Cardiac muscle cell (in vitro differentiated cells and primary cell): ENCODE measurements at regions not wholly inside any gene's neighbourhood (a gene's known extent, or its start where the extent isn't known, plus 50 kb on each side); places are given as distances from the start of the nearest gene placed in this dataset.
A peak's percentile ranks its signal among the peaks of the same experiment; 100 is the strongest.

Experiments used
- DNase-seq, 2 donors: peaks; one replicate each; pipeline versions ENCODE4 v3.0.0 to v3.0.0-alpha.2; 2010 to 2017; ENCODE audit warnings: low read depth in 1 of 2, low spot score in 1 of 2
- H3K27ac ChIP-seq: fragments of 200-600 bp; sonication (generic); 2 replicates; pipeline ENCODE4 v1.5.1; 2016
- H3K27me3 ChIP-seq: fragments of 200-600 bp; sonication (generic); 2 replicates; pipeline ENCODE4 v1.6.0; 2016; ENCODE audit warnings: control low read depth
- H3K36me3 ChIP-seq: fragments of 200-600 bp; sonication (generic); 2 replicates; pipeline ENCODE4 v1.5.1; 2016; ENCODE audit warnings: control low read depth
- H3K4me1 ChIP-seq: fragments of 200-600 bp; sonication (generic); 2 replicates; pipeline ENCODE4 v1.8.1; 2017; ENCODE audit warnings: low read depth, mild to moderate bottlenecking, mixed run types
- H3K4me3 ChIP-seq: fragments of 200-600 bp; sonication (generic); 2 replicates; pipeline ENCODE4 v1.5.1; 2016; ENCODE audit warnings: mild to moderate bottlenecking
- H3K9me3 ChIP-seq: fragments of 200-600 bp; sonication (generic); 2 replicates; pipeline ENCODE4 v1.5.1; 2017; ENCODE audit warnings: low read depth, mild to moderate bottlenecking, control low read depth
- CTCF ChIP-seq: IDR thresholded peaks from 2 replicates; pipeline ENCODE4 v1.5.1; 2012; ENCODE audit warnings: low read depth, mild to moderate bottlenecking, low read length

GRCh38 chr20:57829336-57829735 is 119.5 kb upstream of the PMEPA1 start:
- no peak for DNase-seq
- peaks cover 4% of the 10 kb centered on the region for H3K27me3 ChIP-seq
- no peak for TF ChIP-seq CTCF
- no peak overlapping the region for H3K27ac ChIP-seq
- H3K4me1 ChIP-seq = peaks cover 7% of the 10 kb centered on the region
- H3K9me3 ChIP-seq = no peaks in the 10 kb centered on the region
- H3K4me3 ChIP-seq = no peak overlapping the region
- no peaks in the 10 kb centered on the region for H3K36me3 ChIP-seq

DNA sequence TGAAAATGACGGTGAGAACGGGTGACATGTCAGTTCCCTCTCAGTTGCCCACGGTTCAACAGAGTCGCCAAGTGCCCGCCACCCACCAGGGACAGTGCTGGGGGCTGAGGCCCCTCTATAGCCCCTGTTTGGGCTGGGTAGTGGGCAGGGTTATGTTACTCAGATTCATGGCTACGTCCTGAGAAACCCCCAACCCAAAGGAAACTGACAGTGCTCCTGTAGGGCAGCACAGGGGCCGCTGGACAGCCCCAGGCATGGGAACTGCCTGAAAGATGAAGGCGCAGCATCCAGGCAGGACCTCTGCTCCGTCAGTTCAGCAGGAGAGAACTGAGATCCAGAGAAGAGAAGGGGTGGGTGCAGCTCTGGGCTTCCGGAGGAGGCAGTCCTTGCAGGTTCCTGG is 118.9 kb upstream of the PMEPA1 start:
- Histone ChIP-seq H3K9me3 (no peaks in the 10 kb centered on the region), H3K36me3 (no peaks in the 10 kb centered on the region), H3K27me3 (peaks cover 4% of the 10 kb centered on the region), H3K4me3 (no peak overlapping the region), H3K4me1 (peaks cover 7% of the 10 kb centered on the region), H3K27ac (no peak overlapping the region)
- no peak for TF ChIP-seq CTCF
- no peak for DNase-seq

DNA sequence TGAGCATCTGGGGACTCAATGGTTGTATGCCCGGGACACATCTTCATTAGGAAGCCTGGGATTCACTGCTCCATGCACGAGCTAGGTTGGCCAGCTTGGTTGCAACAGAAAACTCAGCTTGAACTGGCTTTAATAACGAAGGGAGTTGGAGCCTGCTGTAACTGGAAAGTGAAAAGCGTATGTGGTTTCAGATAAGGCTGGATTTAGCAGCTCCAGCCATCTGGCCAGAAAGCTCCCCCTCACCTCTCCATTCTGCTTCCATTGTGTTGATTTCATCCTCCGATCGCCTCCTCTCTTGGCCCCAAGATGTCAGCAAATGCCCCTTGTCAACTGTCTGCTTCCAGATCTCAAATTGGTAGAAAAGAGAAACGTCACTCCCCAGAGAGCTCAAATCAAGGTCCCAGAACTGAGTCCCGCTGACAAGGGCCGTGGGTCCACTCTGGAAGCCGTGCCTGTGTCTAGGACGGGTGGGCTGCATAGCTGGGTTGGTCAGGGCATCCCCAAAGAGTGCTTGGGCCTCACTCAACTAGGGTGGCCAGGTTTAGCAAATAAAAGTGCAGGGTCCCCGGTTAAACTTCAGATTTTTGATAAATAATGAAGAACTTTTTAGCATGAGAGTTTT is 117.0 kb upstream of the PMEPA1 start:
- Histone ChIP-seq H3K27me3 (no peaks in the 10 kb centered on the region), H3K9me3 (no peaks in the 10 kb centered on the region), H3K4me1 (peaks cover 6% of the 10 kb centered on the region), H3K4me3 (no peak overlapping the region), H3K27ac (no peak overlapping the region), H3K36me3 (no peaks in the 10 kb centered on the region)
- TF ChIP-seq CTCF = no peak
- peak in 1 of 2 donors; percentile 10 for DNase-seq

DNA sequence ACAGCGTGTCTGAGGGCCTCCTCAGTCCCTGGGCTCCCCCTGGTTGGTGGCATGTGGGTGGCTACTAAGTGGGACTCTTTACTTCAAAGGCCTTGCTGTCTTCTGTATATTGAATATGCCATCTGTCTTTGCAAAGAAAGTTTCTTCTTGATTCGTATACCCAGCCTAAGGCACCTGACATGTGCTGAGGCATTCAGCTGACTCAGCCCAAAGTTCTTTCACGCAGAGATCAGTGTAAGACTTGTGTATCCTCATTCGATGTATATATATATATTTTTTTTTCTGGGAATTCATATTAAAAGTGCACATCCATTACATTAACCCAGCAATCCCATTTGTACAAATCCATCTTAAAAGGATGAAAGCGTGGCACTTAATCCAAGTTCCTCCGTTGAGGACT is 115.1 kb upstream of the PMEPA1 start:
- no peak overlapping the region for H3K27ac ChIP-seq
- H3K9me3 ChIP-seq = no peaks in the 10 kb centered on the region
- no peak for DNase-seq
- H3K4me3 ChIP-seq = no peak overlapping the region
- TF ChIP-seq CTCF = no peak
- no peaks in the 10 kb centered on the region for H3K36me3 ChIP-seq
- no peaks in the 10 kb centered on the region for H3K4me1 ChIP-seq
- H3K27me3 ChIP-seq = peaks cover 3% of the 10 kb centered on the region

DNA sequence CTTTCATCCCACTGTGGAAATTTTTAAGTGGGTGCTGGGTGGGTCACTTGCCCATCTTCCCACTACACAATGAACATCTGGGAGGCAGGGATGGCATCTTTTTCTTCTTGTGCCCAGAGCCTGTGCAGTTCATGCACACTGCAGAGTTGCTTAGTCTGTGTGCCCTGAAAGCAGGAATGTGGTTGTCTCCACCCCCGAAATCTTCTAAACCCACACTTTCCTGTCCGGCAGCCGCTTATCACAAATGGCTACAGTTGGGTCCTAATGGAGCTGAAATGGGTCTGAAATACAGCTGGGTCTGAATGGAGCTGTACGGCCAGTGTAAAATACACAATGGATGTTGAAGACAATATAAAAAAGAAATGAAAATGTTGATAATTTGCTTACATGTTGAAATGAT is 112.1 kb upstream of the PMEPA1 start:
- Histone ChIP-seq H3K9me3 (no peaks in the 10 kb centered on the region), H3K27me3 (peaks cover 3% of the 10 kb centered on the region), H3K36me3 (no peaks in the 10 kb centered on the region), H3K4me3 (no peak overlapping the region), H3K27ac (no peak overlapping the region), H3K4me1 (no peaks in the 10 kb centered on the region)
- TF ChIP-seq CTCF = no peak
- DNase-seq = no peak
